Pulmonary artery endothelial cell (primary cell): ENCODE measurements at regions not wholly inside any gene's neighbourhood (a gene's known extent, or its start where the extent isn't known, plus 50 kb on each side); places are given as distances from the start of the nearest gene placed in this dataset.
A peak's percentile ranks its signal among the peaks of the same experiment; 100 is the strongest.
"Not testable (repeated sequence)": the region's sequence is repeated elsewhere in the genome, so short reads cannot be mapped to it uniquely, and the experiment has no call there.

ENCODE experiments used
- DNase-seq: peaks from one replicate; pipeline ENCODE4 v3.0.0-alpha.2; 2011; ENCODE audit warnings: low read depth, low spot score

DNA sequence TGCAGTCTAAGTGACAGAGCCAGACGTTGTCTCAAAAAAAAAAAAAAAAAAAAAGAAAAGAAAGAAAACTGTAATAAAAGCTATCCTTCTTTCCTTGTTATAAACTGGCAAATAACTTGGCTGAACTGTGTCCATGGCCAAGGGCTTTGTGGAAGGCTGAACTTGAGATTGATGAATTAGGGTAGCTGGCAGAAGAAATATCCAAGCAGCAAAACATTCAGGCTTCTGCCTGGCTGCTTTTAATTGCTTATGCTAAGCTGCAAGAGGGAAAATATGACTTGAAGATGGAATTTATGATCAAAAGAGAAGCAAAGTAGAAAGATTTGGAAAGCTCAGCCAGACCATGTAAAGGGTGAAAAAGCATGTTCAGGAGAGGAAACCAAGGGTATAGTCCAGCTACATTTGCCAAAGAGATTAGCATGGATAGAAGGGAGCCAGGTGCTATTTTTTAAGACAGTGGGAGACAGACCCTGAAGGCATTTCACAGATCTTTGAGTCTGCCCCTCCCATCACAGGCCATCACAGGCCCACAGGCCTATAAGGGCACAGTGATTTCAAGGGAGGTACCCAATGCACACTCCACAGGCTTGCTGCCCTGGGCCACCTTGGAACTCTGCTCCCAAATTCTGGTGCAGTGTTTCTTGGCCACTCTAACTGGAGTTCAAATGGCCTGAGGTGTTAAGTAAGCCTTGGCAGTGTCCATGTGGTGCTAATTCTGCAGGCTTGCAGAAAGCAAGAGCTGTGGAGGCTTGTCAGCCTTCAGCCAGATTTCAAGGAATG, 226.0 kb downstream of the AEBP2 start:
- no peak for DNase-seq

DNA sequence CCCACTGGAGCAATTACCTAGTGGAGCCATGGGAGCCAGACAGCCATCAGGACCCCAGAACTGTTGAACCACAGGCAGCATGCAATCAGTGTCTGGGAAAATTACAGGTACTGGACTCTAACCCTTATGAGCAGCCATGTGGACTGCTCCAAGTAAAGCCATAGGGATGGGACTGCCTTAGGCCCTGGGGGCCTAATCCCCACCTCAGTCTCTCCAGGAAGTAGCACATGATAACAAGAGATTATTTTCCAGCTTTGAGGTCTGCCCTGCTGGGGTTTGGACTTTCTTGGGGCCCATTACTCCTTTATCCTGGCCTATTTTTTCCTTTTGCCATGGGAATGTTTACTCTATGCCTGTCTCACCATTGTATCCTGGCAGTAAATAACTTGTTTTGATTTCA, 226.8 kb downstream of the AEBP2 start:
- no peak for DNase-seq

DNA sequence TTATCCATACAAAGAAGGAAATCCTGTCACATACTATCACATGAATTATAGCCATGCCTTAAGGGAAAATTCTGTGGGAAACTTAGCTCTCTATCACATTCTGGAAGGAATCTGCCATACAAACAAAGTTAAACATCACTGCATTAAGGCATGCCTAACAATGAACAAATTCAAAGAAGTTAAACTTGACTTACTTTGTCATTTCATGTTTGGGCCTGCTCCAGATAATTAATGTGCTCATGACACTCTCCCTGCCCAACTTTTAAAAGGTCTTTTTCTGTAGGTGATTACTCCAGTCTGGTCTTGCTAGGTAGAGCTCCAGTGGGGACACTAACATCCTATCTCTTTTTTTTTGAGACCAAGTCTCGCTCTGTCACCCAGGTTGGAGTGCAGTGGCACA, 230.5 kb downstream of the AEBP2 start:
- DNase-seq = no peak

DNA sequence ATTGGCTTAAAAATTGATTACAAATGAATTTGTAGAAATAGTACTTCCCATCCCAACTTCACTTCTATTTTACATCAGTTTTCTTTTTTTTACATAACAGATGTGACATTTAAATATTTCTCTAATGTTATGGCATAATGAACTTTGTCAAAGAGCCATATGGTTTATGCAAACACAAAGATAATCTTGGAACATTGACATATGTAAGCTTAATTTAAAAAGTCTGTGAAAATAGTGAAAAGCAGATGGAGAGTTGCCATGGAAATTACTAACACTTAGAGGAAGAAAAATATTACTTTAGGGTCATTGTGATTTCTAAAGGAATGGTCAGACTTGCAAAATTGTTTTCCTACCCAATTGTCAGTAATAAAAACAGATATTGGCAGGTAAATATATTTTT, 232.4 kb downstream of the AEBP2 start:
- no peak for DNase-seq

- no peak for DNase-seq
Observed at GRCh38 chr12:19674437-19674836, 235.1 kb downstream of the AEBP2 start.

- DNase-seq = no peak
Observed at GRCh38 chr12:19675361-19675760, 236.1 kb downstream of the AEBP2 start.

DNA sequence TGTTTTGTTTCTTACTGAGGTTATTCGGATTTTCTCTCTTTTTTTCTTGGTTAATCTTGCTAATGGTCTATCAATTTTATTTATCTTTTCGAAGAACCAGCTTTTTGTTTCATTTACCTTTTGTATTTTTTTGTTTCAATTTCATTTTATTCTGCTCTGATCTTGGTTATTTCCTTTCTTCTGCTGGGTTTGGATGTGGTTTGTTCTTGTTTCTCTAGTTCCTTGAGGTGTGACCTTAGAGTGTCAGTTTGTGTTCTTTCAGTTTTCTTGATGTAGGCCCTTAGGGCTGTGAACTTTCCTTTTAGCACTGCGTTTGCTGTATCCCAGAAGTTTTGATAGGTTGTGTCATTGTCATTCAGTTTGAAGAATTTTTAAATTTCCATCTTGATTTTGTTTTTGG, 239.2 kb downstream of the AEBP2 start:
- not testable (repeated sequence) for DNase-seq

GRCh38 chr12:19681007-19681406, 241.7 kb downstream of the AEBP2 start:
- no peak for DNase-seq

GRCh38 chr12:19683178-19683927, 244.1 kb downstream of the AEBP2 start:
- peak; percentile 97 for DNase-seq

- DNase-seq = no peak
Observed at GRCh38 chr12:19687371-19687770, 248.1 kb downstream of the AEBP2 start.

DNA sequence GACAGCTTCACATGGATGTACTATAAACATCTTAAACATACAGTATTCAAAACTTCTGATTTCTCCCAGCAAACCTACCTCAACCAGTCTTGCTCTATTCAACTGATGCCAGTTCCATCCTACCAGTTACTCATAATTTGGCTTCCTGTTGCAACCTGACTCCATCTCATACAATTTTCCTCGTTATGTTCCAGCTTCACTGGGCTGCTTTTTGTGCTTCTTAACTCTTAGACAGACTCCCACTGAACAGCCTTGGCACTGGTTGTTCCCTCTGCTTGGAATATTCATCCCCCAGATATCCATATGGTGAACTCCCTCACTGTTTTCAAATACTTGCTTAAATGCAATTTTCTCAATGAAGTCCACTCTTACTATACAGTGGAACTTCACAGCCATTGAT, 249.2 kb downstream of the AEBP2 start:
- DNase-seq = no peak

- no peak for DNase-seq
Observed at GRCh38 chr12:19689226-19689625, 249.9 kb downstream of the AEBP2 start.

- DNase-seq = no peak
Observed at GRCh38 chr12:19689801-19690472, 250.6 kb downstream of the AEBP2 start.

DNA sequence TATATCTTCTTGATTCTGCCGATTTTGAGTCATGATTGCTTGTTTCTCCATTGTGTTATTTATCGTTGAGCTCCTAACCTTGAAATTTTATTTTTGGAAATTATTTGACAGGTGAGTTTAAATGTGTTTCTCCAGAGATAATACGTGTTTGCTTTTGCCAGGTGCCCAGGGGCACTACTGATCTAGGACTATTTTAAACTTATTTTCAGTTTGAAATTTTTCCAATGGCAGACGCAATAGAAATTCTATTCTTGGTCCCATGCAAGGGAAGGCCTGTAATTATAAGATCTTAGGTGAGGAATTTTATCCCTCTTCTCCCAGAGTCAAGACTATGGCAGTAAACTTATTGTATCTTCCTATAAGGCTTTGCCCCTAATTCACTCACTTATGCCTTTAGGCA, 252.8 kb downstream of the AEBP2 start:
- DNase-seq = no peak

- no peak for DNase-seq
Observed at GRCh38 chr12:19692566-19692965, 253.3 kb downstream of the AEBP2 start.

- DNase-seq = no peak
Observed at GRCh38 chr12:19694627-19695026, 255.3 kb downstream of the AEBP2 start.

DNA sequence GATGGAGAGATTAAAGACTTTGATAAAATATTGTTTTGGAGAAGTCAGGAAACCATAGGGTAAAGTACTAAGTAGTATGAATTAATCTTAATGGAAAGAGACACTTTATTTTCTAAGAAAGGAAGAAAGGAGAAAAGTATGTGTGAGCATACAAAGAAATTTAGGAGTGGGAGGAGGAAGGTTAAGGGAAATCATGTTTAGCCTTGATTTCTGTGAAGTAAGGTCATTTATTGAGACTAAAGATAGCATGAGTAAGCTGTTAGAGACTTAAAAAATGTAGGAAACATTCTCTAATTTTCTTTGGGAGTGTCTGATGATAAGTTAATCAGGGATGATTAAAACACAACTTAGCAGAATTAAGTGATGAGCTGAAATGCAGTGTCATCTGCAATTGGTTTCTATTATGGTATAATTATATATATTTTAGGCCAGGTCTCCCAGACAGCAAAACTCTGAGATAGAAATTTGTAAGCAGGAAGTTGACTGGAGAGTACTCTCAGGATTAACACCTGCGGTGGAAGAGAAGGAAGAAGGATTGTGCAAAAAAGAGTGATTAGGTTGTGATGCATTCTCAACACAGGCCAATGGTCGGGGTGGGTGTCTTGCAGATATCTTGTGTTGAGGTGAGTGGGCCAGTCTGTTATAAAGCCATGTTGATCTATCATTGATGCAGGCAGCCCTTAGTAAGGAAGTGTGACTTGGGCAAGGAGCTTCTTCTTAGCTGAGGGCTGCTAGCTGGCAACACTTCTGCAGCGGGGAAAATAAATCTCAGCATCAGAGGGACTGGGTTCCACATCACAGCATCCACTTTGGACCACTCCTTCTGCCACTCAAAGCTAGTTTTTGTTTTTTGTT, 256.2 kb downstream of the AEBP2 start:
- DNase-seq = peak; percentile 37

DNA sequence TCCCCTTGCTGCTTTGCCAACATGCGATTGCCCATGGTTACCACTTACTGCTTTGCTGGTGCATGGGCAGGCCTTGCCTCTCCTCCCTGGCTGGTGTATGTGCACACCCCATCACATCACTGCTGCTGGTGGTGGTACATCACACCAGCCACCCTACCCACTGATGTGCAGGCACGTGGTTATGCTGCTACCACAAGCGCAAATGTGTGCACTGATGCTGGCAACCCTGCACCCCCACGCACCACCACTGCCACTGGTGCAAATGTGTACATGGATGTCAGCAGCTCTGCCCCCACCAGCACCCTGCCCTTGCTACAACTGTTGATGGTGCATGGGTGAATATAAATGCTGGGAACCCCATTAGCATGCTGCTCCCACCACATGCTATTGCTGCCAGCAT, 261.7 kb downstream of the AEBP2 start:
- no peak for DNase-seq

DNA sequence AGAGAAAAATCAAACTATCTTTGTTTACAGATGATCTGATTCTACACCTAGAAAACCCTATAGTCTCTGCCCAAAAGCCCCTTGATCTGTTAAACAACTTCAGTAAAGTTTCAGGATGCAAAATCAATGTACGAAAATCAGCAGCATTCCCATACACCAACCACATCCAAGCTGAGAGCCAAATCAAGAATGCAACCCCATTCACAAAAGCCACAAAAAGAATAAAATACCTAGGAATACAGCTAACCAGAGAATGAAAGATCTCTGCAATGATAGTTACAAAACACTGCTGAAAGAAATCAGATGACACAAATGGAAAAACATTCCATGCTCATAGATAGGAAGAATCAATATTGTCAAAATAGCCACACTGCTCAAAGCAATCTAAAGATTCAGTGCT, 265.7 kb downstream of the AEBP2 start:
- DNase-seq = no peak

- DNase-seq = no peak
Observed at GRCh38 chr12:19706936-19707335, 267.6 kb downstream of the AEBP2 start.

DNA sequence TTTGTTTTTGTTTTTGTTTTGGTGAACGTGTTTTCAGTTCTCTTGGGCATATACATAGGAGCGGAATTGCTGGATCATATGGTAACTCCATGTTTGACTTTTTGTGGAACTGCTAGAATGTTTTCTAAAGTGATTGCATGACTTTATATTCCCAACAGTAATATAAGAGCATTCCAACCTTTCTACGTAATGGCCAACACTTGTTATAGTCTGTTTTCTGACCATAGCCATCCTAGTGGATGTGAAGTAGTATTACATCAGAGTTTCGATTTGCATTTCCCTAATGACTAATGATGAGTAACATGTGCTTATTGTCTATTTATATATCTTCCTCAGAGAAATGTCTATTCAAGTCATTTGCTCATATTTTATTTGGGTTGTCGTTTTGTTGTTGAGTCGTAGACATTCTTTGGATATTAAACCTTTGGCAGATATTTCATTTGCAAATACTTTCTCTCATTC, 268.7 kb downstream of the AEBP2 start:
- no peak for DNase-seq
